ENCODE measurements at regions not wholly inside any gene's neighbourhood (a gene's known extent, or its start where the extent isn't known, plus 50 kb on each side); places are given as distances from the start of the nearest gene placed in this dataset.

- TF ChIP-seq CTCF (IDR thresholded peaks at IDR 0.05), result no peak
- DNase-seq (ENCODE audit: low spot score), result no peak
These were observed 199.1 kb upstream of the NRP1 start for GRCh38 chr10:33533612-33534011.

GRCh38 chr10:33532901-33533300 is 198.4 kb upstream of the NRP1 start:
- no peaks in the 10 kb centered on the region for H3K4me1 ChIP-seq
- DNase-seq (ENCODE audit: low spot score), result no peak
- no peak overlapping the region for H3K4me3 ChIP-seq
- peaks cover 0 to 3% of the 10 kb centered on the region in 2 donors for H3K9me3 ChIP-seq
- no peaks in the 10 kb centered on the region for H3K27me3 ChIP-seq
- H3K36me3 ChIP-seq, result no peaks in the 10 kb centered on the region
- H3K27ac ChIP-seq, result no peak overlapping the region
- no peak for TF ChIP-seq CTCF (IDR thresholded peaks at IDR 0.05)

More at GRCh38 chr10:33533612-33534011, 199.1 kb upstream of the NRP1 start:
- H3K27me3 ChIP-seq, result no peaks in the 10 kb centered on the region
- H3K27ac ChIP-seq, result no peak overlapping the region
- no peak overlapping the region for H3K4me3 ChIP-seq
- H3K9me3 ChIP-seq, result no peaks in the 10 kb centered on the region
- H3K36me3 ChIP-seq, result no peaks in the 10 kb centered on the region
- H3K4me1 ChIP-seq, result no peaks in the 10 kb centered on the region

GRCh38 chr10:33529234-33529633 is 194.8 kb upstream of the NRP1 start:
- no peak for DNase-seq (ENCODE audit: low spot score)
- H3K4me1 ChIP-seq, result no peaks in the 10 kb centered on the region
- H3K27ac ChIP-seq, result no peak overlapping the region
- H3K4me3 ChIP-seq, result no peak overlapping the region
- peaks cover 0 to 5% of the 10 kb centered on the region in 2 donors for H3K9me3 ChIP-seq
- H3K27me3 ChIP-seq, result no peaks in the 10 kb centered on the region
- TF ChIP-seq CTCF (IDR thresholded peaks at IDR 0.05), result no peak
- no peaks in the 10 kb centered on the region for H3K36me3 ChIP-seq

- H3K36me3 ChIP-seq, result no peaks in the 10 kb centered on the region
- H3K9me3 ChIP-seq, result peaks cover 0 to 5% of the 10 kb centered on the region in 2 donors
- H3K4me3 ChIP-seq, result no peak overlapping the region
- H3K4me1 ChIP-seq, result peaks cover 0 to 2% of the 10 kb centered on the region in 2 donors
- no peak for TF ChIP-seq CTCF (IDR thresholded peaks at IDR 0.05)
- DNase-seq (ENCODE audit: low spot score), result no peak
- H3K27me3 ChIP-seq, result no peaks in the 10 kb centered on the region
- H3K27ac ChIP-seq, result no peak overlapping the region
These were observed 190.5 kb upstream of the NRP1 start for GRCh38 chr10:33524966-33525365.

GRCh38 chr10:33524041-33524440 is 189.6 kb upstream of the NRP1 start:
- no peak overlapping the region for H3K4me3 ChIP-seq
- no peak for DNase-seq (ENCODE audit: low spot score)
- H3K27ac ChIP-seq, result no peak overlapping the region
- no peaks in the 10 kb centered on the region for H3K27me3 ChIP-seq
- no peaks in the 10 kb centered on the region for H3K36me3 ChIP-seq
- TF ChIP-seq CTCF (IDR thresholded peaks at IDR 0.05), result no peak
- H3K9me3 ChIP-seq, result peaks cover 0 to 5% of the 10 kb centered on the region in 2 donors
- H3K4me1 ChIP-seq, result peaks cover 0 to 6% of the 10 kb centered on the region in 2 donors

GRCh38 chr10:33523236-33523792 is 188.8 kb upstream of the NRP1 start:
- TF ChIP-seq CTCF (IDR thresholded peaks at IDR 0.05), result no peak
- H3K27ac ChIP-seq, result no peak overlapping the region
- no peak overlapping the region for H3K4me3 ChIP-seq
- peaks cover 0 to 6% of the 10 kb centered on the region in 2 donors for H3K4me1 ChIP-seq
- peaks cover 0 to 5% of the 10 kb centered on the region in 2 donors for H3K9me3 ChIP-seq
- DNase-seq (ENCODE audit: low spot score), result no peak
- no peaks in the 10 kb centered on the region for H3K36me3 ChIP-seq
- no peaks in the 10 kb centered on the region for H3K27me3 ChIP-seq

Measured in right atrium auricular region (tissue), 2 donors.